Mammary epithelial cell (primary cell): ENCODE measurements at regions not wholly inside any gene's neighbourhood (a gene's known extent, or its start where the extent isn't known, plus 50 kb on each side); places are given as distances from the start of the nearest gene placed in this dataset.

Experiments
- CTCF ChIP-seq, 2 donors: IDR thresholded peaks in 1 of 2; conservative IDR thresholded peaks in 1 of 2; 2 replicates each; pipeline ENCODE4 v1.5.1; 2011 to 2012; ENCODE audit warnings: inconsistent platforms in 2 of 2, low read length in 2 of 2, mild to moderate bottlenecking in 2 of 2, control low read depth in 1 of 2, low read depth in 1 of 2; ENCODE audit not compliant: insufficient read depth in 1 of 2; ENCODE audit errors: extremely low read depth in 1 of 2
- EZH2 ChIP-seq: IDR thresholded peaks from 2 replicates; pipeline ENCODE4 v1.6.1; 2012; ENCODE audit warnings: low read length, inconsistent platforms, borderline replicate concordance

- TF ChIP-seq CTCF (conservative IDR thresholded peaks at IDR 0.05 in 1 of 2, IDR thresholded peaks at IDR 0.05 in 1 of 2; ENCODE audit: extremely low read depth in 1 of 2, insufficient read depth in 1 of 2, low read depth in 1 of 2, low read length in 2 of 2): no peak
- TF ChIP-seq EZH2: no peak
These were observed 180.9 kb upstream of the LYZL1 start for GRCh38 chr10:29107866-29108498.
